BJ (cell line): ENCODE measurements at regions not wholly inside any gene's neighbourhood (a gene's known extent, or its start where the extent isn't known, plus 50 kb on each side); places are given as distances from the start of the nearest gene placed in this dataset.

Experiments
- CTCF ChIA-PET: fragments of 350-600 bp; formaldehyde crosslinking; extraction: SDS; loops from one replicate; lab custom pipeline; 2021; ENCODE audit warnings: antibody characterized with exemption, inconsistent platforms; lab: Yijun Ruan, JAX
- POLR2A ChIA-PET: fragments of 300-600 bp; sonication (Branson Sonifier 250); formaldehyde crosslinking; extraction: SDS; loops from one replicate; lab custom pipeline; 2021; ENCODE audit warnings: antibody characterized with exemption; lab: Charles Lee
- DNase-seq: peaks from one replicate; pipeline ENCODE4 v3.0.0-alpha.2; 2011; ENCODE audit warnings: low read depth
- H3K27me3 ChIP-seq: 2 replicates; pipeline ENCODE4 v1.6.0; 2011; ENCODE audit warnings: low read length; ENCODE audit not compliant: control insufficient read depth, insufficient read depth
- H3K36me3 ChIP-seq: 2 replicates; pipeline ENCODE4 v1.5.1; 2011; ENCODE audit warnings: low read length; ENCODE audit not compliant: control insufficient read depth, insufficient read depth
- H3K4me3 ChIP-seq: 2 replicates; pipeline ENCODE4 v1.5.1; 2011; ENCODE audit warnings: low read depth, mild to moderate bottlenecking, control low read depth, low read length
- CTCF ChIP-seq: IDR thresholded peaks from 2 replicates; pipeline ENCODE4 v1.5.1; 2011; ENCODE audit warnings: low read depth, mild to moderate bottlenecking, control low read depth, inconsistent platforms, low read length, moderate library complexity; ENCODE audit not compliant: insufficient read depth

GRCh38 chr10:60541451-60541850 lies 151.8 kb upstream of the ANK3 start:
- POLR2A ChIA-PET: no interaction called here

GRCh38 chr10:60537697-60538096 lies 148.0 kb upstream of the ANK3 start:
- DNase-seq: no peak

More at GRCh38 chr10:60541451-60541850, 151.8 kb upstream of the ANK3 start:
- Histone ChIP-seq H3K36me3 (no peaks in the 10 kb centered on the region), H3K4me3 (no peak overlapping the region), H3K27me3 (no peaks in the 10 kb centered on the region)
- CTCF ChIA-PET: no interaction called here
- no peak for DNase-seq
- no peak for TF ChIP-seq CTCF

GRCh38 chr10:60536529-60537114 lies 146.9 kb upstream of the ANK3 start:
- peak; percentile 7 for DNase-seq
- POLR2A ChIA-PET: no interaction called here
- no peaks in the 10 kb centered on the region for H3K27me3 ChIP-seq
- CTCF ChIA-PET: no interaction called here
- TF ChIP-seq CTCF: no peak
- H3K36me3 ChIP-seq: no peaks in the 10 kb centered on the region
- no peak overlapping the region for H3K4me3 ChIP-seq

More at GRCh38 chr10:60537697-60538096, 148.0 kb upstream of the ANK3 start:
- POLR2A ChIA-PET: no interaction called here
- TF ChIP-seq CTCF: no peak
- CTCF ChIA-PET: no interaction called here
- Histone ChIP-seq H3K36me3 (no peaks in the 10 kb centered on the region), H3K27me3 (no peaks in the 10 kb centered on the region), H3K4me3 (no peak overlapping the region)

GRCh38 chr10:60535427-60535826 lies 145.8 kb upstream of the ANK3 start:
- no peak for TF ChIP-seq CTCF
- Histone ChIP-seq H3K27me3 (no peaks in the 10 kb centered on the region), H3K4me3 (no peak overlapping the region), H3K36me3 (no peaks in the 10 kb centered on the region)
- CTCF ChIA-PET: no interaction called here
- DNase-seq: no peak
- POLR2A ChIA-PET: no interaction called here

- H3K36me3 ChIP-seq: no peaks in the 10 kb centered on the region
- no peak for TF ChIP-seq CTCF
- H3K27me3 ChIP-seq: no peaks in the 10 kb centered on the region
- no peak for DNase-seq
- ChIA-PET CTCF (no interaction called here), POLR2A (no interaction called here)
- H3K4me3 ChIP-seq: no peak overlapping the region
These were observed 145.2 kb upstream of the ANK3 start for GRCh38 chr10:60534761-60535389.
